Mesenchymal stem cell (in vitro differentiated cells and primary cell): ENCODE measurements at regions not wholly inside any gene's neighbourhood (a gene's known extent, or its start where the extent isn't known, plus 50 kb on each side); places are given as distances from the start of the nearest gene placed in this dataset.

ENCODE experiments used
- DNase-seq: peaks from one replicate; pipeline ENCODE4 v3.0.0-alpha.2; 2013
- H2AFZ ChIP-seq: one replicate; pipeline ENCODE4 v1.6.1; 2013; ENCODE audit warnings: low read depth, mild to moderate bottlenecking, control low read depth, inconsistent platforms, low read length, moderate library complexity
- H2AK5ac ChIP-seq: 2 replicates; pipeline ENCODE4 v1.6.1; 2013; ENCODE audit warnings: low read length, moderate library complexity, mild to moderate bottlenecking, inconsistent platforms; ENCODE audit not compliant: severe bottlenecking
- H2BK120ac ChIP-seq: one replicate; pipeline ENCODE4 v1.6.1; 2013; ENCODE audit warnings: low read depth, mild to moderate bottlenecking, inconsistent platforms, low read length, moderate library complexity
- H2BK12ac ChIP-seq, 2 experiments: one replicate each; pipeline ENCODE4 v1.6.1; 2013; ENCODE audit warnings: inconsistent platforms in 2 of 2, low read length in 2 of 2, mild to moderate bottlenecking in 2 of 2, moderate library complexity in 2 of 2, control low read depth in 1 of 2
- H2BK15ac ChIP-seq: one replicate; pipeline ENCODE4 v1.6.1; 2013; ENCODE audit warnings: mild to moderate bottlenecking, low read depth, inconsistent platforms; ENCODE audit not compliant: poor library complexity, severe bottlenecking
- H2BK5ac ChIP-seq: 2 replicates; pipeline ENCODE4 v1.6.1; 2013; ENCODE audit warnings: low read depth, mild to moderate bottlenecking, low read length, control low read depth, inconsistent platforms; ENCODE audit not compliant: poor library complexity, severe bottlenecking
- H3K14ac ChIP-seq, 2 experiments: one replicate each; pipeline ENCODE4 v1.6.1; 2013; ENCODE audit warnings: inconsistent platforms in 2 of 2, low read length in 2 of 2, control low read depth in 1 of 2, mild to moderate bottlenecking in 1 of 2, moderate library complexity in 1 of 2
- H3K18ac ChIP-seq, 2 experiments: one replicate each; pipeline ENCODE4 v1.6.1; 2013; ENCODE audit warnings: inconsistent platforms in 2 of 2, low read length in 2 of 2, control low read depth in 1 of 2, low read depth in 1 of 2, mild to moderate bottlenecking in 1 of 2
- H3K23ac ChIP-seq, 2 experiments: one replicate each; pipeline ENCODE4 v1.6.1; 2013; ENCODE audit warnings: inconsistent platforms in 2 of 2, low read length in 2 of 2, mild to moderate bottlenecking in 2 of 2, moderate library complexity in 2 of 2, control low read depth in 1 of 2
- H3K27ac ChIP-seq: 2 replicates; pipeline ENCODE4 v1.5.1; 2013; ENCODE audit warnings: mild to moderate bottlenecking, moderate library complexity, low read length, control low read depth, inconsistent platforms; ENCODE audit not compliant: poor library complexity, severe bottlenecking
- H3K27me3 ChIP-seq, 2 experiments: 2 replicates each; pipeline versions ENCODE4 v1.6.1 to v1.7.0; 2013; ENCODE audit warnings: low read length in 2 of 2, mild to moderate bottlenecking in 2 of 2, moderate library complexity in 2 of 2, control low read depth in 1 of 2, inconsistent platforms in 1 of 2; ENCODE audit not compliant: control insufficient read depth in 1 of 2, insufficient read depth in 1 of 2
- H3K36me3 ChIP-seq, 2 experiments: 2 replicates each; pipeline versions ENCODE4 v1.6.1 to v1.7.0; 2013; ENCODE audit warnings: low read length in 2 of 2, control low read depth in 1 of 2, inconsistent platforms in 1 of 2, low read depth in 1 of 2, mild to moderate bottlenecking in 1 of 2; ENCODE audit not compliant: insufficient read depth in 2 of 2, control insufficient read depth in 1 of 2
- H3K4ac ChIP-seq, 2 experiments: one replicate each; pipeline ENCODE4 v1.6.1; 2013; ENCODE audit warnings: inconsistent platforms in 2 of 2, low read length in 2 of 2, mild to moderate bottlenecking in 2 of 2, moderate library complexity in 2 of 2, control low read depth in 1 of 2, low read depth in 1 of 2
- H3K4me1 ChIP-seq: 2 replicates; pipeline ENCODE4 v1.6.1; 2013; ENCODE audit warnings: low read depth, low read length, control low read depth; ENCODE audit not compliant: control insufficient read depth, insufficient read depth
- H3K4me2 ChIP-seq: 2 replicates; pipeline ENCODE4 v1.6.1; 2013; ENCODE audit warnings: low read length, mild to moderate bottlenecking, inconsistent platforms; ENCODE audit not compliant: poor library complexity, severe bottlenecking
- H3K4me3 ChIP-seq, 2 experiments: 2 replicates each; pipeline versions ENCODE4 v1.5.1 to v1.7.0; 2013; ENCODE audit warnings: low read length in 2 of 2, mild to moderate bottlenecking in 2 of 2, control low read depth in 1 of 2, low read depth in 1 of 2; ENCODE audit not compliant: insufficient read depth in 1 of 2
- H3K79me1 ChIP-seq: replicated peaks from 2 replicates; pipeline ENCODE4 v1.6.1; 2013; ENCODE audit warnings: mild to moderate bottlenecking, control low read depth, low read length, inconsistent platforms; ENCODE audit not compliant: poor library complexity, severe bottlenecking
- H3K9ac ChIP-seq: 2 replicates; pipeline ENCODE4 v1.7.0; 2013; ENCODE audit warnings: mild to moderate bottlenecking, low read length, moderate library complexity
- H3K9me3 ChIP-seq: 2 replicates; pipeline ENCODE4 v1.7.0; 2013; ENCODE audit warnings: mild to moderate bottlenecking, low read length; ENCODE audit not compliant: control insufficient read depth
- H4K8ac ChIP-seq: one replicate; pipeline ENCODE4 v1.6.1; 2013; ENCODE audit warnings: inconsistent platforms, mild to moderate bottlenecking, low read length, moderate library complexity
- H4K91ac ChIP-seq: one replicate; pipeline ENCODE4 v1.6.1; 2013; ENCODE audit warnings: mild to moderate bottlenecking, low read length, inconsistent platforms
- WGBS: methylation state at CpG from one replicate; pipeline ENCODE4 v1.1.7; 2013; ENCODE audit warnings: mixed read lengths; 5-methylcytosine and 5-hydroxymethylcytosine counted together

GRCh38 chr7:85412912-85413311 is 226.1 kb upstream of the SEMA3D start:
- no peak overlapping the region for H2BK5ac ChIP-seq
- H3K36me3 ChIP-seq: no peaks in the 10 kb centered on the region
- H3K27me3 ChIP-seq: no peaks in the 10 kb centered on the region
- H3K4me2 ChIP-seq: no peak overlapping the region
- H4K8ac ChIP-seq: no peak overlapping the region
- no peak overlapping the region for H3K27ac ChIP-seq
- no peak overlapping the region for H2AK5ac ChIP-seq
- H3K4me1 ChIP-seq: no peaks in the 10 kb centered on the region
- H2BK12ac ChIP-seq: no peak overlapping the region
- no peaks in the 10 kb centered on the region for H3K9me3 ChIP-seq
- no peak overlapping the region for H3K14ac ChIP-seq
- H3K4ac ChIP-seq: no peak overlapping the region
- no peak overlapping the region for H3K4me3 ChIP-seq
- no peak for DNase-seq
- H2BK15ac ChIP-seq: no peak overlapping the region
- H3K23ac ChIP-seq: no peak overlapping the region
- no CpG with 5 or more reads among the region's 3 CpGs for WGBS
- no peak overlapping the region for H4K91ac ChIP-seq
- H2AFZ ChIP-seq: no peak overlapping the region
- no peak overlapping the region for H3K9ac ChIP-seq
- no peaks in the 10 kb centered on the region for H3K79me1 ChIP-seq
- no peak overlapping the region for H2BK120ac ChIP-seq
- no peak overlapping the region for H3K18ac ChIP-seq

DNA sequence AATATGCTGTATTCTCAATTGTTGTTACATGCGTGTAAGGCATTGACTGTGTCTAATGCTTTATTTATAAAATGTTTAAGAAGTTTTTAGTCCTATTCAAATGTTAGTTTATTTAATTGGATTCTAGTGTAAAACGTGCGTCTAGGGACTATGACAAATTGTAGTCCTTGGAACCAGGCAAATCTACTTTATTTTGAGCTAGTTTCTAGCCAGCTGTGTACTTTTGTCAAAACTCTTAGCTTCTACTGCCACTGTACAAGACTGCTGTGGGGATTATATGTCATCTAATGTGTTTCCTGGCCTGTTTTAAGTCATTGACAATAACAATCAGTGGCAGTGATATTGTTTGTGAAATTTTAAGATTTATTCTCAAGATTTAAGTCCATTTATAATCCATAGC is 220.5 kb upstream of the SEMA3D start:
- H2BK15ac ChIP-seq: no peak overlapping the region
- H2AK5ac ChIP-seq: no peak overlapping the region
- no peak for DNase-seq
- H3K14ac ChIP-seq: no peak overlapping the region
- H3K4ac ChIP-seq: no peak overlapping the region
- no peak overlapping the region for H4K91ac ChIP-seq
- H3K4me1 ChIP-seq: no peaks in the 10 kb centered on the region
- H3K79me1 ChIP-seq: no peaks in the 10 kb centered on the region
- H3K9me3 ChIP-seq: no peaks in the 10 kb centered on the region
- H2BK5ac ChIP-seq: no peak overlapping the region
- H2BK120ac ChIP-seq: no peak overlapping the region
- H3K27me3 ChIP-seq: no peaks in the 10 kb centered on the region
- no peak overlapping the region for H4K8ac ChIP-seq
- H2BK12ac ChIP-seq: no peak overlapping the region
- H3K23ac ChIP-seq: no peak overlapping the region
- no peak overlapping the region for H3K18ac ChIP-seq
- no peaks in the 10 kb centered on the region for H3K36me3 ChIP-seq
- H3K27ac ChIP-seq: no peak overlapping the region
- H3K4me3 ChIP-seq: no peak overlapping the region
- no peak overlapping the region for H2AFZ ChIP-seq
- no peak overlapping the region for H3K9ac ChIP-seq
- no peak overlapping the region for H3K4me2 ChIP-seq
- whole genome bisulfite sequencing: 100% methylated on average over 3 of the region's 3 CpGs

DNA sequence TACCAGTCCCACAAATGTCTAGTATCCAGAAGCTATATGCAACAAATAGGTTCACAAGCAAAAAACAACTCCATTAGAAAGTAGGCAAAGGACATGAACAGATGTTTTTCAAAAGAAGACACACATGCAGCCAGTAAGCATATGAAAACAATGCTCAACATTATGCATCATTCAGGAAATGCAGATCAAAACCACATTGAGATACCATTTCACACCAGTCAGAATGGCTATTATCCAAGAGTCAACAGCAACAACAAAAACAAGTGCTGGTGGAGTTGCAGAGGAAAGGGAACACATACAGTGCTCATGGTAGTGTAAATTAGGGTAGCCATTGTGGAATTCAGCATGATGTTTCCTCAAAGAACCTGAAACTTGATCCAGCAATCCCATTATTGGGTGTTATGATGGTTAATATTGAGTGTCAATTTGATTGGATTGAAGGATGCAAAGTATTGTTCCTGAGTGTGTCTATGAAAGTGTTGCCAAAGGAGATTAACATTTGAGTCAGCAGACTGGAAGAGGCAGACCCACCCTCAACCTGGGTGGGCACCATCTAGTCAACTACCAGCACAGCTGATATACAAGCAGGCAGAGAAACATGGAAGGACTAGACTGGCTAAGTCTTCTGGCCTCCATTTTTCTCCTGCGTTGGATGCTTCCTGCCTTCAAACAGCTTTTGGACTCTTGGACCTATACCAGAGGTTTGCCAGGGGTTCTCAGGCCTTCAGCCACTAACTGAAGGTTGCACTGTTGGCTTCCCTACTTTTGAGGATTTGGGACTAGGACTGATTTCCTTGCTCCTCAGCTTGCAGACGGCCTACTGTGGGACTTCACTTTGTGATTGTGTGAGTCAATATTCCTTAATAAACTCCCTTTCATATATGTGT is 218.4 kb upstream of the SEMA3D start:
- H3K18ac ChIP-seq: no peak overlapping the region
- no peak overlapping the region for H3K4me2 ChIP-seq
- H3K4ac ChIP-seq: no peak overlapping the region
- no peak overlapping the region for H2BK12ac ChIP-seq
- no peak overlapping the region for H3K4me3 ChIP-seq
- DNase-seq: no peak
- H2BK5ac ChIP-seq: no peak overlapping the region
- H3K23ac ChIP-seq: no peak overlapping the region
- no peak overlapping the region for H2BK15ac ChIP-seq
- H3K9ac ChIP-seq: no peak overlapping the region
- no peaks in the 10 kb centered on the region for H3K27me3 ChIP-seq
- WGBS: 97% methylated on average over 1 of the region's 2 CpGs
- no peak overlapping the region for H3K27ac ChIP-seq
- no peaks in the 10 kb centered on the region for H3K9me3 ChIP-seq
- H3K36me3 ChIP-seq: no peaks in the 10 kb centered on the region
- no peak overlapping the region for H4K8ac ChIP-seq
- no peak overlapping the region for H2AFZ ChIP-seq
- no peak overlapping the region for H2AK5ac ChIP-seq
- H3K79me1 ChIP-seq: no peaks in the 10 kb centered on the region
- no peak overlapping the region for H3K14ac ChIP-seq
- H3K4me1 ChIP-seq: no peaks in the 10 kb centered on the region
- H2BK120ac ChIP-seq: no peak overlapping the region
- no peak overlapping the region for H4K91ac ChIP-seq

DNA sequence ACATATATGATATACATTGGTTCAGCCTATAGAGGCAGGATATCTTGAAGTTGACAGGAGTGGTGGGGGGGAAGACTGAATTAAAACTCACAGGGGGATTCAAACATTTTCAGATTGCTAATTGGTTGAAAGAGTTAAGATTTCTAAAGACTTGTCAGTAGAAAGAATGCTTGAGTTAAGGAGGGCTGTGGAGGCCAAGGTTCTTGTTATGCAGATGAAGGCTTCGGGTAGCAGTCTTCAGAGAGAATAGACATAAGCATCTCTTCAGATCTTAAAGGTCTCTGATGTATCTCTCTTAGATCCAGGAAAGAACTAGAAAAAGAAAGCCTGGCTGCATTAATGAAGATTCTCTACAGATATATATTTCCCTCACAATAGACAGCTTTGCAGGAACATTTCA is 209.8 kb upstream of the SEMA3D start:
- DNase-seq: no peak
- Histone ChIP-seq H3K18ac (no peak overlapping the region), H2BK12ac (no peak overlapping the region), H3K9me3 (no peaks in the 10 kb centered on the region), H3K4ac (no peak overlapping the region), H3K9ac (no peak overlapping the region), H3K14ac (no peak overlapping the region), H3K79me1 (no peaks in the 10 kb centered on the region), H3K4me1 (no peaks in the 10 kb centered on the region), H2BK5ac (no peak overlapping the region), H2AK5ac (no peak overlapping the region), H4K8ac (no peak overlapping the region), H3K27ac (no peak overlapping the region), H2AFZ (no peak overlapping the region), H2BK15ac (no peak overlapping the region), H3K23ac (no peak overlapping the region), H3K4me2 (no peak overlapping the region), H3K27me3 (no peaks in the 10 kb centered on the region), H3K4me3 (no peak overlapping the region), H3K36me3 (no peaks in the 10 kb centered on the region), H2BK120ac (no peak overlapping the region), H4K91ac (no peak overlapping the region)
- no CpG with 5 or more reads among the region's 1 CpG for WGBS
